Liver (tissue), 8 donors: ENCODE measurements at regions not wholly inside any gene's neighbourhood (a gene's known extent, or its start where the extent isn't known, plus 50 kb on each side); places are given as distances from the start of the nearest gene placed in this dataset.

Source experiments
- DNase-seq: peaks from one replicate; pipeline ENCODE4 v3.0.0-alpha.2; 2017; ENCODE audit warnings: low spot score
- H3K27ac ChIP-seq, 2 donors: one replicate each; pipeline ENCODE4 v1.7.0; 2013; ENCODE audit warnings: inconsistent platforms in 2 of 2, low read length in 2 of 2, control low read depth in 1 of 2, low read depth in 1 of 2, mild to moderate bottlenecking in 1 of 2
- H3K27me3 ChIP-seq, 4 donors: one replicate each; pipeline versions ENCODE4 v1.6.1 to v1.7.0; 2013; ENCODE audit warnings: low read length in 3 of 4, inconsistent platforms in 1 of 4, mild to moderate bottlenecking in 1 of 4, moderate library complexity in 1 of 4; ENCODE audit not compliant: control insufficient read depth in 4 of 4, insufficient read depth in 4 of 4
- H3K36me3 ChIP-seq, 4 donors: one replicate each; pipeline versions ENCODE4 v1.6.1 to v1.7.0; 2013; ENCODE audit warnings: low read length in 3 of 4, mild to moderate bottlenecking in 3 of 4, low read depth in 1 of 4, moderate library complexity in 1 of 4; ENCODE audit not compliant: control insufficient read depth in 4 of 4, insufficient read depth in 3 of 4
- H3K4me1 ChIP-seq, 4 donors: one replicate each; pipeline versions ENCODE4 v1.6.1 to v1.7.0; 2013; ENCODE audit warnings: low read length in 3 of 4, mild to moderate bottlenecking in 3 of 4, moderate library complexity in 1 of 4; ENCODE audit not compliant: control insufficient read depth in 4 of 4, insufficient read depth in 4 of 4
- H3K4me3 ChIP-seq, 3 donors: one replicate each; pipeline versions ENCODE4 v1.6.1 to v1.7.0; 2013; ENCODE audit warnings: low read length in 3 of 3, control low read depth in 1 of 3, low read depth in 1 of 3, mild to moderate bottlenecking in 1 of 3
- H3K9ac ChIP-seq, 2 donors: one replicate each; pipeline ENCODE4 v1.7.0; 2013; ENCODE audit warnings: low read length in 2 of 2, mild to moderate bottlenecking in 2 of 2, moderate library complexity in 2 of 2, control low read depth in 1 of 2, low read depth in 1 of 2
- H3K9me3 ChIP-seq, 4 donors: one replicate each; pipeline versions ENCODE4 v1.6.1 to v1.7.0; 2013; ENCODE audit warnings: low read length in 3 of 4; ENCODE audit not compliant: control insufficient read depth in 4 of 4
- CTCF ChIP-seq: fragments of 150-350 bp; IDR thresholded peaks from 2 replicates; pipeline ENCODE4 v1.5.1; 2017; ENCODE audit warnings: improper control_type of control experiment, low read depth, low read length; ENCODE audit not compliant: missing input control
- EGR1 ChIP-seq, 2 donors: IDR thresholded peaks; 2 replicates each; pipeline ENCODE4 v1.6.1; 2016 to 2018; ENCODE audit warnings: antibody characterized with exemption in 2 of 2, low read depth in 2 of 2
- FOXA1 ChIP-seq: IDR thresholded peaks from 2 replicates; pipeline ENCODE4 v1.6.1; 2016; ENCODE audit warnings: antibody characterized with exemption
- FOXA2 ChIP-seq: IDR thresholded peaks from 2 replicates; pipeline ENCODE4 v1.6.1; 2016; ENCODE audit warnings: antibody characterized with exemption
- GABPA ChIP-seq, 2 donors: IDR thresholded peaks in 1 of 2; conservative IDR thresholded peaks in 1 of 2; 2 replicates each; pipeline ENCODE4 v1.6.1; 2016; ENCODE audit warnings: antibody characterized with exemption in 2 of 2, mild to moderate bottlenecking in 1 of 2, moderate library complexity in 1 of 2
- HNF4A ChIP-seq, 2 donors: conservative IDR thresholded peaks; 2 replicates each; pipeline ENCODE4 v1.6.1; 2016; ENCODE audit warnings: antibody characterized with exemption in 2 of 2, mild to moderate bottlenecking in 2 of 2
- HNF4G ChIP-seq: IDR thresholded peaks from 2 replicates; pipeline ENCODE4 v1.6.1; 2016; ENCODE audit warnings: antibody characterized with exemption
- JUND ChIP-seq, 2 donors: IDR thresholded peaks; 2 replicates each; pipeline ENCODE4 v1.6.1; 2016; ENCODE audit warnings: antibody characterized with exemption in 2 of 2
- MAX ChIP-seq: IDR thresholded peaks from 2 replicates; pipeline ENCODE4 v1.6.1; 2016; ENCODE audit warnings: antibody characterized with exemption
- RAD21 ChIP-seq, 2 donors: IDR thresholded peaks; 2 replicates each; pipeline ENCODE4 v1.6.1; 2016; ENCODE audit warnings: antibody characterized with exemption in 2 of 2, mild to moderate bottlenecking in 2 of 2
- REST ChIP-seq: IDR thresholded peaks from 2 replicates; pipeline ENCODE4 v1.6.1; 2016; ENCODE audit warnings: antibody characterized with exemption, mild to moderate bottlenecking
- RXRA ChIP-seq, 2 donors: IDR thresholded peaks; 2 replicates each; pipeline ENCODE4 v1.6.1; 2017 to 2018; ENCODE audit warnings: antibody characterized with exemption in 2 of 2, mild to moderate bottlenecking in 1 of 2
- SP1 ChIP-seq: IDR thresholded peaks from 2 replicates; pipeline ENCODE4 v1.6.1; 2018; ENCODE audit warnings: antibody characterized with exemption, mild to moderate bottlenecking
- TAF1 ChIP-seq: conservative IDR thresholded peaks from 2 replicates; pipeline ENCODE4 v1.6.1; 2016; ENCODE audit warnings: antibody characterized with exemption, mild to moderate bottlenecking
- YY1 ChIP-seq: IDR thresholded peaks from 2 replicates; pipeline ENCODE4 v1.6.1; 2016; ENCODE audit warnings: antibody characterized with exemption, mild to moderate bottlenecking
- ZBTB33 ChIP-seq: IDR thresholded peaks from 2 replicates; pipeline ENCODE4 v1.6.1; 2016; ENCODE audit warnings: antibody characterized with exemption
- WGBS: extraction: QIAGEN DNeasy Blood & Tissue Kit; methylation state at CpG from one replicate; pipeline ENCODE4 v1.1.7; 2013; 5-methylcytosine and 5-hydroxymethylcytosine counted together
- donor health status: healthy.
- donor health status: healthy.
- donor health status: healthy.
- donor health status: healthy.
- donor health status: healthy.

- Histone ChIP-seq H3K9me3 (no peaks in the 10 kb centered on the region), H3K9ac (no peak overlapping the region), H3K27me3 (no peaks in the 10 kb centered on the region), H3K36me3 (no peaks in the 10 kb centered on the region), H3K4me3 (no peak overlapping the region), H3K27ac (no peak overlapping the region), H3K4me1 (no peaks in the 10 kb centered on the region)
- TF ChIP-seq SP1 (no peak), FOXA2 (no peak), EGR1 (IDR thresholded peaks at IDR 0.05; ENCODE audit: low read depth in 2 of 2) (no peak), JUND (IDR thresholded peaks at IDR 0.05) (no peak), YY1 (no peak), REST (no peak), MAX (no peak), HNF4A (conservative IDR thresholded peaks at IDR 0.05) (no peak), GABPA (IDR thresholded peaks at IDR 0.05 in 1 of 2, conservative IDR thresholded peaks at IDR 0.05 in 1 of 2) (no peak), RXRA (IDR thresholded peaks at IDR 0.05) (no peak), HNF4G (no peak), ZBTB33 (no peak), TAF1 (no peak), RAD21 (IDR thresholded peaks at IDR 0.05) (no peak), CTCF (no peak)
- WGBS = 92% methylated on average over 2 of the region's 2 CpGs
- DNase-seq = no peak
Observed at GRCh38 chr1:219443763-219444162, 169.1 kb downstream of the ZC3H11B start.

- WGBS = 83% methylated on average over 4 of the region's 4 CpGs
- no peak for DNase-seq
- Histone ChIP-seq H3K36me3 (no peaks in the 10 kb centered on the region), H3K27me3 (no peaks in the 10 kb centered on the region), H3K27ac (no peak overlapping the region), H3K9me3 (no peaks in the 10 kb centered on the region), H3K9ac (no peak overlapping the region), H3K4me1 (no peaks in the 10 kb centered on the region), H3K4me3 (no peak overlapping the region)
- TF ChIP-seq REST = no peak
- no peak for TF ChIP-seq GABPA (IDR thresholded peaks at IDR 0.05 in 1 of 2, conservative IDR thresholded peaks at IDR 0.05 in 1 of 2)
- TF ChIP-seq YY1 = no peak
- no peak for TF ChIP-seq FOXA1
- no peak for TF ChIP-seq RXRA (IDR thresholded peaks at IDR 0.05)
- no peak for TF ChIP-seq EGR1 (IDR thresholded peaks at IDR 0.05; ENCODE audit: low read depth in 2 of 2)
Observed at GRCh38 chr1:219442611-219443061, 170.3 kb downstream of the ZC3H11B start.
